Heart left ventricle (tissue), 16 donors: ENCODE measurements at regions not wholly inside any gene's neighbourhood (a gene's known extent, or its start where the extent isn't known, plus 50 kb on each side); places are given as distances from the start of the nearest gene placed in this dataset.
"Not testable (repeated sequence)": the region's sequence is repeated elsewhere in the genome, so short reads cannot be mapped to it uniquely, and the experiment has no call there.

Experiments
- ATAC-seq, 4 donors: fragments of 200-7000 bp; cut with Tn5 transposase; one replicate each; pipeline ENCODE4 v1.9.1; 2020 to 2022; ENCODE audit warnings: moderate library complexity in 4 of 4, mild to moderate bottlenecking in 3 of 4, moderate number of reproducible peaks in 1 of 4
- DNase-seq, 5 donors: peaks; one replicate each; pipeline ENCODE4 v3.0.0-alpha.2; 2020
- H3K27ac ChIP-seq, 12 donors: fragments of 200-600 bp; sonication (generic) in 4 of 12; one replicate each; pipeline versions ENCODE4 v1.5.0 to v1.8.0; 2016 to 2022; ENCODE audit warnings: mild to moderate bottlenecking in 2 of 12
- H3K27me3 ChIP-seq, 9 donors: fragments of 200-600 bp; sonication (generic) in 2 of 9; one replicate each; pipeline versions ENCODE4 v1.5.1 to v1.8.0; 2016 to 2022; ENCODE audit warnings: mild to moderate bottlenecking in 3 of 9
- H3K36me3 ChIP-seq, 9 donors: fragments of 200-600 bp; sonication (generic) in 2 of 9; one replicate each; pipeline versions ENCODE4 v1.5.0 to v1.8.0; 2018 to 2022; ENCODE audit warnings: mild to moderate bottlenecking in 2 of 9
- H3K4me1 ChIP-seq, 12 donors: fragments of 200-600 bp; sonication (generic) in 4 of 12; one replicate each; pipeline versions ENCODE4 v1.5.0 to v1.8.0; 2016 to 2022; ENCODE audit warnings: mild to moderate bottlenecking in 3 of 12
- H3K4me3 ChIP-seq, 12 donors: fragments of 200-600 bp; sonication (generic) in 4 of 12; one replicate each; pipeline versions ENCODE4 v1.5.0 to v1.8.0; 2017 to 2022; ENCODE audit warnings: mild to moderate bottlenecking in 9 of 12, moderate library complexity in 4 of 12
- H3K9me3 ChIP-seq, 12 donors: fragments of 200-600 bp; sonication (generic) in 4 of 12; one replicate each; pipeline versions ENCODE4 v1.5.0 to v1.8.0; 2016 to 2022; ENCODE audit warnings: mild to moderate bottlenecking in 1 of 12
- POLR2A ChIP-seq, 2 donors: fragments of 450-650 bp; IDR thresholded peaks; one replicate each; pipeline ENCODE4 v1.6.1; 2017; ENCODE audit warnings: antibody characterized with exemption in 2 of 2, mild to moderate bottlenecking in 2 of 2, moderate library complexity in 2 of 2
- WGBS, 4 donors: extraction: QIAGEN DNeasy Blood & Tissue Kit in 2 of 4; methylation state at CpG; one replicate each; pipeline versions ENCODE4 v1.1.5 to v1.1.7; 2013 to 2018; 5-methylcytosine and 5-hydroxymethylcytosine counted together
- intact Hi-C, 10 donors: fragments of 100-400 bp; cut with DNase I; formaldehyde crosslinking; loops; one replicate each; pipeline versions ENCODE4 v1.11.1 to v1.14.2; 2022
- TF ChIP-seq, protein P1 (sequence below), 12 donors: fragments of 200-600 bp; sonication (generic) in 4 of 12; IDR thresholded peaks; one replicate each; pipeline versions ENCODE4 v1.5.0 to v1.8.0; 2018 to 2022; ENCODE audit warnings: antibody characterized with exemption in 12 of 12, mild to moderate bottlenecking in 5 of 12
- donor health status: ischemic (EF 13 %, LVEDD 7.1; RV severe dilation, severe dysfunction).
- donor health status: healthy with polysubstance abuse.
- donor health status: DM: no; HTN: yes; CAD: no.
- donor health status: DM: no; HTN: no; CAD: no.
- donor health status: ischemic (EF 25% LVEDD 6.9; RV normal size, moderate dysfunction).
- donor health status: ischemic (EF 25% LVEDD 5.7; RV mildly dilated, moderate dysfunction).
- donor health status: healthy.
- donor health status: DM: yes; HTN: yes; CAD: no.
- donor health status: ischemic (EF 35%, LVEDD 5.7; RV mildly dilated, moderate dysfunction).
- donor health status: nonischemic (EF 11% LVEDD 7.7; RV severe dilation, severe dysfunction).
- donor health status: DM: yes; HTN: yes; CAD: no.
- donor health status: PGD.
- donor health status: ischemic (EF 29% LVEDD 5.4; RV normal size, mild dysfunction).
- donor health status: nonischemic (EF 23%, LVEDD 6.1; RV moderate dilation, normal function).

DNA sequence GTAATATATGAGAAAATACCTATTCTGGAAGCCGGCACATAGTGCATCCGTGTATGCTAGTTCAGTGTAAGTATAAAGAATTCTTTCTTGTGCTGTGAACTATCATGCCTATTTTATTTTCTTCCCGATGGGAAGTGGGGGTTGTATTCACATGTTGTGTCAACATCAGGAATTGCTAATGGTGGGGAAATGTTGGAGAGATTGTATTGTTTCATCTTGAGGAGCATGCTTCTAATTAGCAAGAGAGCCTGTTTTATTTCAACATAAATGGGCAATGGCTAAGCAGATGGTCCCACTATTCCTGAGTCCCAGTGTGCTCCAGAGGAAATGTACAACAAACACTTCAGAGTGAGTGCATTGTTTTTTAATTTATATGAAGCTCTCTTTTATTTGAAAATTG lies 485.2 kb downstream of the PLPP3 start:
- intact Hi-C loops = no loop called here
- TF ChIP-seq POLR2A (IDR thresholded peaks at IDR 0.05) = no peak
- TF ChIP-seq, protein P1, sequence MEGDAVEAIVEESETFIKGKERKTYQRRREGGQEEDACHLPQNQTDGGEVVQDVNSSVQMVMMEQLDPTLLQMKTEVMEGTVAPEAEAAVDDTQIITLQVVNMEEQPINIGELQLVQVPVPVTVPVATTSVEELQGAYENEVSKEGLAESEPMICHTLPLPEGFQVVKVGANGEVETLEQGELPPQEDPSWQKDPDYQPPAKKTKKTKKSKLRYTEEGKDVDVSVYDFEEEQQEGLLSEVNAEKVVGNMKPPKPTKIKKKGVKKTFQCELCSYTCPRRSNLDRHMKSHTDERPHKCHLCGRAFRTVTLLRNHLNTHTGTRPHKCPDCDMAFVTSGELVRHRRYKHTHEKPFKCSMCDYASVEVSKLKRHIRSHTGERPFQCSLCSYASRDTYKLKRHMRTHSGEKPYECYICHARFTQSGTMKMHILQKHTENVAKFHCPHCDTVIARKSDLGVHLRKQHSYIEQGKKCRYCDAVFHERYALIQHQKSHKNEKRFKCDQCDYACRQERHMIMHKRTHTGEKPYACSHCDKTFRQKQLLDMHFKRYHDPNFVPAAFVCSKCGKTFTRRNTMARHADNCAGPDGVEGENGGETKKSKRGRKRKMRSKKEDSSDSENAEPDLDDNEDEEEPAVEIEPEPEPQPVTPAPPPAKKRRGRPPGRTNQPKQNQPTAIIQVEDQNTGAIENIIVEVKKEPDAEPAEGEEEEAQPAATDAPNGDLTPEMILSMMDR (IDR thresholded peaks at IDR 0.05) = no peak
- no peaks in the 10 kb centered on the region for H3K36me3 ChIP-seq
- WGBS, 4 donors = 72 to 77% (median 73%) methylated on average over 3 of the region's 3 CpGs
- no peak overlapping the region for H3K4me3 ChIP-seq
- DNase-seq (no peak), ATAC-seq (no peak)
- no peaks in the 10 kb centered on the region for H3K27me3 ChIP-seq
- H3K27ac ChIP-seq = no peak overlapping the region
- H3K4me1 ChIP-seq = peaks cover 0 to 3% (median 0%) of the 10 kb centered on the region in 12 donors
- peaks cover 0 to 7% (median 0%) of the 10 kb centered on the region in 12 donors for H3K9me3 ChIP-seq

DNA sequence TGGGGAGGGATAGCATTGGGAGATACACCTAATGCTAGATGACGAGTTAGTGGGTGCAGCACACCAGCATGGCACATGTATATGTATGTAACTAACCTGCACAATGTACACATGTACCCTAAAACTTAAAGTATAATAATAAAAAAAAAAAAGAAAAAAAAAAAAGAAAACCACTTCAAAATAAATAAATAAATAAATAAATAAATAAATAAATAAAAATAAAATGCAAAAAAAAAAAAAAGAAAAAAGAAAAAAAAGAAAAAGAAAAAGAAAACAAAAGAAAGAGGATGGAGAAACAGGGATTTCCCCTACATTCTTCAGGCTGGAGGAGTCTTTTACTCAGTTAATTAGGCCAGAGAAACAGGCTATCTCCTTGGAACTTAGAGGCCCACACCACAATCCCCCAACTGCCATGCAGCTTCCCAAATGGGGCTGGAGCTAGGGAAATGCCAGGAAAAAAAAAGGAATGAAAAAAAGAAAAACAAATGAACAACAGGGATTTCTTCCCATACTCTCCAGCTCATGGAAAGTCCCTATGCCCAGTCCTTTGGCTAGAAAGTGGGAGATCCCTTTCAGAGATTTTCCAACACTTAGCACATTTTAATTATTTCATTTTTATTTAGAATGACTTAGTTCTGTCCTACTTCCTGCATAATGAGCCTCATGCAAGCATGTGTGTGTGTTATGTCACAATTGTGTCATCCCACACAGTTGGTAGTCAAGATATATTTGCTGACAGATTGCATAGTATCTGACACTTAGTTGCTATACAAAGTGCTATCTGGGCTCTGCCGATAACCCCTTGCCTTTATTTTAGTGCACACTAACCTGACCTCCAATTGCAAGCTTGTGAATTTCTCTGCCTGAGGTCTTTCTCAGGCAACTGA lies 486.4 kb downstream of the PLPP3 start:
- Histone ChIP-seq H3K27me3 (no peaks in the 10 kb centered on the region), H3K4me3 (no peak overlapping the region), H3K9me3 (peaks cover 0 to 15% (median 0%) of the 10 kb centered on the region in 12 donors), H3K4me1 (peaks cover 0 to 3% (median 0%) of the 10 kb centered on the region in 12 donors), H3K27ac (no peak overlapping the region), H3K36me3 (no peaks in the 10 kb centered on the region)
- ATAC-seq = no peak
- DNase-seq = no peak
- intact Hi-C loops = no loop called here
- 46 to 77% (median 69%) methylated on average over 2 of the region's 2 CpGs for WGBS, 4 donors
- no peak for TF ChIP-seq POLR2A (IDR thresholded peaks at IDR 0.05)
- TF ChIP-seq, protein P1 (IDR thresholded peaks at IDR 0.05) = no peak

DNA sequence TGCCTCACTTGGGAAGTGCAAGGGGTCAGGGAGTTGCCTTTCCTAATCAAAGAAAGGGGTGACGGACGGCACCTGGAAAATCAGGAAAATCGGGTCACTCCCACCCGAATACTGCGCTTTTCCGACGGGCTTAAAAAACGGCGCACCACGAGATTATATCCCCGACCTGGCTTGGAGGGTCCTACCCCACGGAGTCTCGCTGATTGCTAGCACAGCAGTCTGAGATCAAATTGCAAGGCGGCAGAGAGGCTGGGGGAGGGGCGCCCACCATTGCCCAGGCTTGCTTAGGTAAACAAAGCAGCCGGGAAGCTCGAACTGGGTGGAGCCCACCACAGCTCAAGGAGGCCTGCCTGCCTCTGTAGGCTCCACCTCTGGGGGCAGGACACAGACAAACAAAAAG lies 489.5 kb downstream of the PLPP3 start:
- not testable (repeated sequence) for ATAC-seq
- intact Hi-C loops = loop anchor here in 1 of 10 donors (10.0 kb wide), 1 partner anchor 295 kb away; no protein-coding TSS in a partner anchor

GRCh38 chr1:56084246-56084645 lies 495.1 kb downstream of the PLPP3 start:
- Histone ChIP-seq H3K4me1 (peaks cover 0 to 15% (median 3%) of the 10 kb centered on the region in 12 donors), H3K4me3 (no peak overlapping the region), H3K36me3 (no peaks in the 10 kb centered on the region), H3K27ac (no peak overlapping the region), H3K27me3 (no peaks in the 10 kb centered on the region), H3K9me3 (peaks cover 0 to 12% (median 0%) of the 10 kb centered on the region in 12 donors)
- peak in 1 of 4 donors; percentile 64 for ATAC-seq
- no peak for TF ChIP-seq POLR2A (IDR thresholded peaks at IDR 0.05)
- TF ChIP-seq, protein P1 (IDR thresholded peaks at IDR 0.05) = no peak
- WGBS, 4 donors = 22 to 47% (median 30%) methylated on average over 1 of the region's 1 CpG
- DNase-seq = no peak
- intact Hi-C loops = loop anchor here in 2 of 10 donors (5.0 to 10.0 kb wide), 2 partner anchors 301 to 493 kb away; partner anchors contain the start of gene PLPP3 (in 1 of the 2)

More for the DNA sequence above, 489.5 kb downstream of the PLPP3 start:
- H3K27me3 ChIP-seq, H3K4me3 ChIP-seq, H3K4me1 ChIP-seq, H3K36me3 ChIP-seq, DNase-seq, H3K27ac ChIP-seq: not testable (repeated sequence)
- 89 to 97% (median 91%) methylated on average over 15 to 17 of the region's 17 CpGs for WGBS, 4 donors
- peaks cover 0 to 12% (median 0%) of the 10 kb centered on the region in 12 donors for H3K9me3 ChIP-seq
